CD4-positive, CD25-positive, alpha-beta regulatory T cell (primary cell): ENCODE measurements at regions not wholly inside any gene's neighbourhood (a gene's known extent, or its start where the extent isn't known, plus 50 kb on each side); places are given as distances from the start of the nearest gene placed in this dataset.
"Not testable (repeated sequence)": the region's sequence is repeated elsewhere in the genome, so short reads cannot be mapped to it uniquely, and the experiment has no call there.

Experiments
- ATAC-seq, 2 donors: fragments of 150-1000 bp; cut with Tn5 transposase; one replicate each; pipeline ENCODE4 v1.10.0; 2021; ENCODE audit warnings: low read depth in 2 of 2, moderate number of reproducible peaks in 2 of 2, moderate library complexity in 1 of 2
- DNase-seq, 3 donors: peaks; one replicate each; pipeline versions ENCODE4 v3.0.0 to v3.0.0-alpha.2; 2012 to 2022; ENCODE audit warnings: mixed read lengths in 1 of 3
- H3K27ac ChIP-seq: one replicate; pipeline ENCODE4 v1.7.0; 2013; ENCODE audit warnings: mild to moderate bottlenecking, low read length; ENCODE audit not compliant: insufficient read depth, poor library complexity, severe bottlenecking
- H3K27me3 ChIP-seq: one replicate; pipeline ENCODE4 v1.7.0; 2013; ENCODE audit warnings: low read length; ENCODE audit not compliant: control insufficient read depth, insufficient read depth
- H3K36me3 ChIP-seq: one replicate; pipeline ENCODE4 v1.7.0; 2013; ENCODE audit warnings: mild to moderate bottlenecking, low read length, moderate library complexity; ENCODE audit not compliant: control insufficient read depth, insufficient read depth
- H3K4me1 ChIP-seq: 2 replicates; pipeline ENCODE4 v1.7.0; 2013; ENCODE audit warnings: mild to moderate bottlenecking, low read length; ENCODE audit not compliant: insufficient read depth, control insufficient read depth, poor library complexity, severe bottlenecking
- H3K4me3 ChIP-seq: one replicate; pipeline ENCODE4 v1.7.0; 2013; ENCODE audit warnings: low read depth, mild to moderate bottlenecking, low read length, moderate library complexity
- H3K9me3 ChIP-seq, 2 experiments: 1 replicate in 1 of 2; 2 replicates in 1 of 2; pipeline ENCODE4 v1.7.0; 2013; ENCODE audit warnings: low read length in 2 of 2, mild to moderate bottlenecking in 1 of 2, moderate library complexity in 1 of 2; ENCODE audit not compliant: control insufficient read depth in 2 of 2
- H3K27ac Mint-ChIP-seq, 3 donors: one replicate each; pipeline ENCODE4 v1.8.0; 2020 to 2022; ENCODE audit warnings: mild to moderate bottlenecking in 3 of 3, mixed read lengths in 3 of 3, moderate library complexity in 2 of 3
- H3K27me3 Mint-ChIP-seq: one replicate; pipeline ENCODE4 v1.8.0; 2022; ENCODE audit warnings: mild to moderate bottlenecking, mixed read lengths
- H3K36me3 Mint-ChIP-seq: one replicate; pipeline ENCODE4 v1.8.0; 2020; ENCODE audit warnings: mixed read lengths
- H3K4me1 Mint-ChIP-seq, 4 donors: one replicate each; pipeline ENCODE4 v1.8.0; 2020 to 2022; ENCODE audit warnings: mixed read lengths in 4 of 4, mild to moderate bottlenecking in 1 of 4
- H3K4me3 Mint-ChIP-seq, 4 donors: one replicate each; pipeline ENCODE4 v1.8.0; 2020 to 2022; ENCODE audit warnings: mild to moderate bottlenecking in 4 of 4, mixed read lengths in 4 of 4, moderate library complexity in 3 of 4
- H3K9me3 Mint-ChIP-seq, 7 donors: one replicate each; pipeline ENCODE4 v1.8.0; 2020 to 2022; ENCODE audit warnings: mixed read lengths in 7 of 7, mild to moderate bottlenecking in 3 of 7, moderate library complexity in 2 of 7

DNA sequence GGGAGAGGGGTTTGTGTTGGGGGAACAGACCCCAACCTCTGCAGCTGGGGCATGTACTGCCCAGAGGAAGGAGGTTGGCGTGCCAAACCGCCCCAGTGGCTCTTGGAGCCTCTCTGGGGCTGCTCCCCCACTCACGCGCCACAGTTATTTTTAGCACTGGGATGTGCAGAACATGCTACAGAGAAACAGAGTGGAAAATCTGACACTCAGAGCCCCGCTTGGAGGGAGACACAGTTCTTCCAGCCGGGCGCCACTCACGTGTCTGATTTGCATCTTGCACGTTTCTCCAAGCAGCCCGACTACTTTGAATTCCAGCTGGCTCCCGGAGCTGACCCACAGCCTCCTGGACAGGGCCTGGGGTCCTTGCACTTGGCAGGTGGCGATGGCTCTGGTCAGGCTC lies 182.0 kb downstream of the RPS24 start:
- Histone ChIP-seq H3K36me3 (no peaks in the 10 kb centered on the region), H3K27me3 (no peaks in the 10 kb centered on the region), H3K4me3 (no peak overlapping the region), H3K4me1 (no peaks in the 10 kb centered on the region), H3K9me3 (no peaks in the 10 kb centered on the region), H3K27ac (no peak overlapping the region)
- H3K36me3 Mint-ChIP-seq: no peaks in the 10 kb centered on the region
- no peak overlapping the region for H3K27ac Mint-ChIP-seq
- H3K4me3 Mint-ChIP-seq: no peak overlapping the region
- no peak for ATAC-seq
- H3K4me1 Mint-ChIP-seq: no peaks in the 10 kb centered on the region
- H3K27me3 Mint-ChIP-seq: peaks cover 26% of the 10 kb centered on the region
- DNase-seq: no peak
- H3K9me3 Mint-ChIP-seq: peaks cover 0 to 4% (median 0%) of the 10 kb centered on the region in 7 donors

DNA sequence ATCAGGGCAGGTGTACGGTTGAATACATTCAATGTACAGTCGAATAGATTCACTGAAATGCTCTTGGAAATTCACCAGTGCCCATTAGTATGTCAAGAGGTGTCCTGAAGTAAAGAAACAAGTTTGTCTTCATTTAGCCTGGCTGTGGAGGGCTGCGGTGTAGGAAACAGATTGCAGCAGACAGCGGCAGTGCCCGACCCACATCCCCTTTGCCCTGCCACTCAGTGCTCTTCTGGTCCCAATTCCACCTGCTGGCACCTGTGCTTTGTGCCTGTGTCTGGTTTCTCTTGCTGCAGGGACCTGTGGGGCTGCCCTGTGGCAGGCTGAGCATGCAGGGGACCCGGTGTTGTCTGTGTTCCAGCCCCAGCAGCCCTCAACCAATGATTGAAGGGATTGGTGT lies 183.7 kb downstream of the RPS24 start:
- Mint-ChIP-seq H3K9me3 (peaks cover 0 to 4% (median 0%) of the 10 kb centered on the region in 7 donors), H3K27ac (no peak overlapping the region)
- ATAC-seq: no peak

DNA sequence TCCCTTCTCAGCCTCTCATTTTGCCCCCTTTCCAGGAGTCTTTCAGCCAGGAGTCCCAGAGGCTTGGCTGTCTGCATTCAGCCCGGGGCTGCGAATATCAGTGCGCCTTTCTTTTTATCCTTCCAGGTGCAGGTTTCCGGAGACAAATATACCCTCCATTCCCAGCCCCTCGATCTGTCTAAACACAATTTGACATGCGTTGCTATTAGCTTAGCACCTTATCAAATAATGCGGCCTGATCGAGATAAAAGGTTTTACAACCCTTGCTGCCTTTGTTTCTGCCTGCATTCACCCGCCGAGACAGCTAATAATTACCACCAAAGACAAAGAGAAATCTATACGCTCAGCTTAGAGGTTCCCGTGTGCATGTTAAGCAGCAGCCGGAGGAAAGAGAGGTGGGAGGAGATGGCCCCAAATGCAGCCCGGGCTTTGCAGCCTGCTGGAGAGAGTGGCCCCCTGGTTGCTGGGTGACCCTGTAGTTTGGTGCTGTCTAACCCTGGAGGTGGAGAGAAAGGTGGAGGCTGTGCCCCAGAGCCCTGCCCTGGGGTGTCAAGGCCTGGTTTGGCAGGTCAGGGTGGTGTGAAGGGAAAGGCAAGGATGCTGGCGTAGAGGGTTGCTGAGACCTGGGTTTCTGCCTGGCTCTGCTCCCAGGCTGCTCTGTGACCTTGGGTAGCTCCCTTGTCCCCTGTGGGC lies 185.3 kb downstream of the RPS24 start:
- H3K4me3 ChIP-seq: no peak overlapping the region
- H3K4me1 Mint-ChIP-seq: no peaks in the 10 kb centered on the region
- H3K36me3 Mint-ChIP-seq: no peaks in the 10 kb centered on the region
- H3K27ac ChIP-seq: no peak overlapping the region
- H3K4me1 ChIP-seq: no peaks in the 10 kb centered on the region
- H3K27me3 Mint-ChIP-seq: peaks cover 26% of the 10 kb centered on the region
- no peak overlapping the region for H3K4me3 Mint-ChIP-seq
- H3K9me3 ChIP-seq: no peaks in the 10 kb centered on the region
- H3K9me3 Mint-ChIP-seq: peaks cover 0 to 1% (median 0%) of the 10 kb centered on the region in 7 donors
- DNase-seq (no peak), ATAC-seq (no peak)
- H3K27me3 ChIP-seq: no peaks in the 10 kb centered on the region
- H3K36me3 ChIP-seq: no peaks in the 10 kb centered on the region
- H3K27ac Mint-ChIP-seq: no peak overlapping the region

More for the DNA sequence above, 183.7 kb downstream of the RPS24 start:
- H3K4me3 ChIP-seq: no peak overlapping the region
- Mint-ChIP-seq H3K4me3 (no peak overlapping the region), H3K27me3 (peaks cover 26% of the 10 kb centered on the region), H3K36me3 (no peaks in the 10 kb centered on the region), H3K4me1 (no peaks in the 10 kb centered on the region)
- DNase-seq: no peak
- no peaks in the 10 kb centered on the region for H3K36me3 ChIP-seq
- H3K27ac ChIP-seq: no peak overlapping the region
- no peaks in the 10 kb centered on the region for H3K9me3 ChIP-seq
- H3K27me3 ChIP-seq: no peaks in the 10 kb centered on the region
- no peaks in the 10 kb centered on the region for H3K4me1 ChIP-seq

GRCh38 chr10:78219568-78219967 lies 185.9 kb downstream of the RPS24 start:
- H3K36me3 Mint-ChIP-seq, H3K27ac ChIP-seq, H3K9me3 ChIP-seq, H3K27me3 ChIP-seq, H3K4me3 Mint-ChIP-seq, H3K4me1 ChIP-seq, H3K9me3 Mint-ChIP-seq, H3K36me3 ChIP-seq, ATAC-seq, DNase-seq, H3K4me3 ChIP-seq, H3K4me1 Mint-ChIP-seq, H3K27ac Mint-ChIP-seq: not testable (repeated sequence)
- peaks cover 26% of the 10 kb centered on the region for H3K27me3 Mint-ChIP-seq

DNA sequence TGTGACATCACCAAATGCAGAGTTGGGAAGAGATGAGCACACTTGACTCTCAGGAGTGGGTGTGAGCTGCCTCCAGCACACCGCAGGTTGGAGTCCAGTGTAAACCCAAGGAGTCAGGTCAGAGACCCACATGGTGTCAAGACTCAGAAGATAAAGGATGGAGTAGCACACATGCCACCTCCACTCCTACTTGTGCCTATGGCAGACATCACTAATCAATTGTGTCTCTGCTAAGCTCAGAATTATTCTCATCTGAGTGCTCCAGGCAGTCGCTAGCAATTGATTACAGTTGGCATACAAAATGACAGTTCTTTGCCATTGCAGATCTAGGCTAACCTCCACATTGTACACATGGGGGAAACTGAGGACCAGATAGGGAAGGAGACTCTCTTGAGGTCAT lies 187.1 kb downstream of the RPS24 start:
- H3K4me1 Mint-ChIP-seq: no peaks in the 10 kb centered on the region
- no peak overlapping the region for H3K4me3 ChIP-seq
- ATAC-seq (no peak), DNase-seq (no peak)
- no peaks in the 10 kb centered on the region for H3K36me3 Mint-ChIP-seq
- no peak overlapping the region for H3K4me3 Mint-ChIP-seq
- no peaks in the 10 kb centered on the region for H3K27me3 ChIP-seq
- H3K9me3 ChIP-seq: no peaks in the 10 kb centered on the region
- H3K27me3 Mint-ChIP-seq: peaks cover 16% of the 10 kb centered on the region
- H3K4me1 ChIP-seq: no peaks in the 10 kb centered on the region
- no peaks in the 10 kb centered on the region for H3K9me3 Mint-ChIP-seq
- no peak overlapping the region for H3K27ac ChIP-seq
- no peak overlapping the region for H3K27ac Mint-ChIP-seq
- no peaks in the 10 kb centered on the region for H3K36me3 ChIP-seq

DNA sequence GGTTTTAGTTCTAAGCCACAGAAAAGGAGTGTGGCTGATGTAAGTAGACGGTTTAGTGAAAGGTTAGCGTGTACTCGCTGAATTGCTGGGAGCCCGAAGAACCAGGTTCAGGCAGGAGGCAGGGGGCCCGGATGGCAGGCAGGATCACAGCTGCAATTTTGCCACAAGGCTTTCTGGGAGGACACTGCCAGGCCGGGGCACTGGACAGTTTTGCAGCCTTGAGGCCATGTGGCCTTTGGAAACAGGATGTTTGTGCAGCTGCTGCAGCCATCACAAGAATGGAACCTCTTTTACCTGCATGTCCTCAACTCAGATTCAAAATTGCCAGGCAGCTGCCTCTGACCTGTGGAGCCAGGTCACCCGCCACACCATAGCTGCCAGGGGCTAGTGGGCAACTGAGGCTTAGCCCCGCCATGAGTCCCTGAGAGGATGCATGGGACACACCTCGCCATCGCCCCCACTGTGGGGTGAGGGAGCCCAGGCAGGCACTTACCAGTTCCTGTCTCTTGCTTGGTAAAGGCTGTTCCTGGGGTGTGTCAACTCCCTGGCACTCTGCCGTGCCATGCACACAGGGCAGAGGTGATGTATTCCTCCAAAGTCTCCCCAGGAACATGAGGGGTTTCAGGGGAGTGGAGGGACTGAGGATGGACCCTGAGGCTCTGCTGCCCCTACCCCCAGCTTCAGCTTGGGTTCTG lies 188.6 kb downstream of the RPS24 start:
- no peaks in the 10 kb centered on the region for H3K9me3 Mint-ChIP-seq
- no peaks in the 10 kb centered on the region for H3K27me3 ChIP-seq
- H3K4me1 ChIP-seq: no peaks in the 10 kb centered on the region
- no peaks in the 10 kb centered on the region for H3K9me3 ChIP-seq
- H3K36me3 Mint-ChIP-seq: no peaks in the 10 kb centered on the region
- no peak for DNase-seq
- no peaks in the 10 kb centered on the region for H3K36me3 ChIP-seq
- H3K27ac Mint-ChIP-seq: no peak overlapping the region
- ATAC-seq: no peak
- no peaks in the 10 kb centered on the region for H3K4me1 Mint-ChIP-seq
- peaks cover 6% of the 10 kb centered on the region for H3K27me3 Mint-ChIP-seq
- no peak overlapping the region for H3K4me3 Mint-ChIP-seq
- no peak overlapping the region for H3K27ac ChIP-seq
- no peak overlapping the region for H3K4me3 ChIP-seq

- H3K27me3 Mint-ChIP-seq: peaks cover 6% of the 10 kb centered on the region
- H3K9me3 ChIP-seq: no peaks in the 10 kb centered on the region
- no peaks in the 10 kb centered on the region for H3K4me1 ChIP-seq
- DNase-seq (no peak), ATAC-seq (no peak)
- no peak overlapping the region for H3K4me3 ChIP-seq
- H3K36me3 Mint-ChIP-seq: no peaks in the 10 kb centered on the region
- H3K4me3 Mint-ChIP-seq: no peak overlapping the region
- no peak overlapping the region for H3K27ac ChIP-seq
- H3K27ac Mint-ChIP-seq: no peak overlapping the region
- no peaks in the 10 kb centered on the region for H3K4me1 Mint-ChIP-seq
- no peaks in the 10 kb centered on the region for H3K36me3 ChIP-seq
- H3K27me3 ChIP-seq: no peaks in the 10 kb centered on the region
- H3K9me3 Mint-ChIP-seq: no peaks in the 10 kb centered on the region
Measured at GRCh38 chr10:78223088-78223487, 189.4 kb downstream of the RPS24 start.

DNA sequence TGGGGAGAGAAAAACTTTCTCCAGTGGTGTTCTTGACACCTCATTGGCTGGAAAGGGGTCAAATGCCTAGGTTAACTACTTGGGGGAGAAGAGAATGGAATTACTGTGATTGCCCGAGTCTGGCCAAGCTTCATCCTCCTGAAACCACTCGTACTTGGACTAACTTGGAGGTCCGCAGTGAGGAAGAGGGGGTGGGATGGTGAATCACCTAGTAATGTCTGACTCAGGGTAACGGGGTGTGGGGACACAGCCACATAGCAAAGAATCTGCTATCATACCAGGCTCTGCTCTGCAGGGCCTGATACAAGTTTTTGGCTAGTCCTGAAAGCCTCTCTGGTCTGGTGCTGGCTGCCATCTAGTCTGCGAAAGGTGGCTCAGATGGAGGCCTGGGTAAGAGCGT lies 190.9 kb downstream of the RPS24 start:
- Mint-ChIP-seq H3K36me3 (no peaks in the 10 kb centered on the region), H3K4me1 (no peaks in the 10 kb centered on the region), H3K9me3 (peaks cover 0 to 1% (median 0%) of the 10 kb centered on the region in 7 donors), H3K4me3 (no peak overlapping the region), H3K27me3 (no peaks in the 10 kb centered on the region), H3K27ac (no peak overlapping the region)
- no peak overlapping the region for H3K4me3 ChIP-seq
- no peaks in the 10 kb centered on the region for H3K36me3 ChIP-seq
- DNase-seq: no peak
- H3K4me1 ChIP-seq: no peaks in the 10 kb centered on the region
- no peak overlapping the region for H3K27ac ChIP-seq
- no peak for ATAC-seq
- H3K9me3 ChIP-seq: no peaks in the 10 kb centered on the region
- no peaks in the 10 kb centered on the region for H3K27me3 ChIP-seq
